Neural cell (in vitro differentiated cells): ENCODE measurements at regions not wholly inside any gene's neighbourhood (a gene's known extent, or its start where the extent isn't known, plus 50 kb on each side); places are given as distances from the start of the nearest gene placed in this dataset.

Experiments
- CTCF ChIP-seq: fragments of 450-650 bp; IDR thresholded peaks from 2 replicates; pipeline ENCODE4 v1.5.1; 2014; ENCODE audit warnings: antibody characterized with exemption, mild to moderate bottlenecking, moderate library complexity; ENCODE audit not compliant: poor library complexity, severe bottlenecking
- EZH2 ChIP-seq: fragments of 200-600, 300-800 bp; shearing (Covaris generic), sonication (generic); IDR thresholded peaks from 2 replicates; pipeline ENCODE4 v1.6.1; 2014; ENCODE audit warnings: antibody characterized with exemption, low read length, borderline replicate concordance, mild to moderate bottlenecking; ENCODE audit not compliant: insufficient read depth, poor library complexity, severe bottlenecking
- POLR2AphosphoS5 ChIP-seq: IDR thresholded peaks from 2 replicates; pipeline ENCODE4 v1.6.1; 2012

DNA sequence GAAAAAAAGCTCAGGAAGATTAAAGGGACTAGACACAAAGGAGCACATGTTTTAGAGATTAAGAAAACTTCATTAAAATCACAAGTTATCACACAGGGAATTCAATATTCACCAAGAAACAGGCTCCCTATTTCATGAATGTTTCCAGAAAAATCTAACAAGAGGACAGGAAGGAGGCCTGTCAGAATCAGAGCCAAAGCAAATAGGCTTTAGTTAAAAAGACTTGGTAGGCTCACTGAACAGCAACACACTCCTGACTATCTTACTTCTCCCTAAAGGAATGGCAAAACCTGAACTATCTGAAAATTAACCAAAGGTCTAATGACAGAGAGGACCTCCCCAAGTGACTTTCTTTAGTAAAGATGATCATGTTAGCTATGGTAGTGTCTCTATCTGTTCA, 188.3 kb upstream of the MEOX2 start:
- TF ChIP-seq POLR2AphosphoS5 (no peak), CTCF (no peak), EZH2 (no peak)
